ENCODE measurements at regions not wholly inside any gene's neighbourhood (a gene's known extent, or its start where the extent isn't known, plus 50 kb on each side); places are given as distances from the start of the nearest gene placed in this dataset.

DNA sequence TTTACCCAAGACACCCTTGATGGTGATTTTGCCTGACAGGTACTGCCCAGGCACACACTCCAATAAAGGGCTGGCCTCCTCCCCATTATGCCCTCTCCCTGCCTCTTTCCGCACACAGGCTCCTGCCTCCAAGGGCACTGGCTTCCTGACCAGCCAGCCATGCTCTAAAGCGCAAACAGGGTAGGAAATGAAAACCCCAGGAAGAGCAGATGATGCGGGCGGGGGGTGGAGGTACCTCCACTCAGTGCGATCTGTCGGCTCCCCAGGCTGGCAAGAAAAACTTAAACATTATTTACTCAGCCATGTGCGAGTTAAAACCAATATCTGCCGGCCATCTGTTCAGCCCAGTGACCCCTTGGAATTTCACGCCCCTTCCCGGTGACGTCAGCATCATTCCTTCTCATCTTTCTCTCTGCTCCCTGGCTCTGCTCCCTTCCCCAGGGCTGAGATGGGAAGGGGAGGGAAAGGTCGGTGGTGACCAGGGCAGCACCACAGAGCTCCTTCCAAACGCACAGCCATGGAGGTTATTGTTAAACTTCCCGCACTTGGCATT, 262.5 kb downstream of the CBLN1 start:
- no peak for ATAC-seq (ENCODE audit: low read depth)
- intact Hi-C loops (cut with micrococcal nuclease): no loop called here
- POLR2A ChIA-PET: no interaction called here

GRCh38 chr16:49018259-49018931, 263.2 kb downstream of the CBLN1 start:
- CTCF ChIA-PET: no interaction called here
- 94% methylated on average over 2 of the region's 3 CpGs for WGBS (ENCODE audit: insufficient coverage)

More for the DNA sequence above, 262.5 kb downstream of the CBLN1 start:
- no peak overlapping the region for H3K4me3 ChIP-seq (ENCODE audit: control extremely low read depth in 1 of 5, extremely low read depth in 1 of 5, insufficient read depth in 1 of 5, low read depth in 2 of 5, low read length in 4 of 5)
- no peak overlapping the region for H3K27ac Mint-ChIP-seq
- no peak overlapping the region for H3K4me3 Mint-ChIP-seq
- peaks cover 26% of the 10 kb centered on the region for H3K27me3 Mint-ChIP-seq
- H3K79me2 ChIP-seq (ENCODE audit: control insufficient read depth, insufficient read depth, low read length): no peaks in the 10 kb centered on the region
- no peaks in the 10 kb centered on the region for H4K20me1 ChIP-seq (ENCODE audit: control insufficient read depth, insufficient read depth, low read length, poor library complexity, severe bottlenecking)
- H3K9me3 ChIP-seq (ENCODE audit: control extremely low read depth in 1 of 3, control insufficient read depth in 2 of 3, insufficient read depth in 1 of 3, low read length in 2 of 3): peaks cover 0 to 27% (median 0%) of the 10 kb centered on the region in 3 donors
- H3K4me2 ChIP-seq (replicated peaks; ENCODE audit: low read depth, low read length, poor library complexity, severe bottlenecking): no peak overlapping the region
- no peaks in the 10 kb centered on the region for H3K4me1 Mint-ChIP-seq
- H3K9me3 Mint-ChIP-seq (ENCODE audit: insufficient read depth): no peaks in the 10 kb centered on the region
- H3K4me1 ChIP-seq (ENCODE audit: control insufficient read depth in 2 of 2, insufficient read depth in 2 of 2, low read length in 2 of 2): no peaks in the 10 kb centered on the region
- CTCF ChIA-PET: no interaction called here
- H3K27ac ChIP-seq (ENCODE audit: low read length in 2 of 2): no peak overlapping the region
- H3K36me3 ChIP-seq (replicated peaks in 1 of 2; ENCODE audit: control extremely low read depth in 1 of 2, control insufficient read depth in 1 of 2, extremely low read depth in 1 of 2, insufficient read depth in 2 of 2, low read length in 1 of 2): no peaks in the 10 kb centered on the region
- H3K9ac ChIP-seq (ENCODE audit: low read length): no peak overlapping the region
- H2AFZ ChIP-seq (ENCODE audit: insufficient read depth, low read depth, low read length, poor library complexity, severe bottlenecking): no peak overlapping the region
- H3K27me3 ChIP-seq (replicated peaks in 1 of 4; ENCODE audit: control extremely low read depth in 1 of 4, control insufficient read depth in 3 of 4, insufficient read depth in 4 of 4, low read length in 3 of 4): peaks cover 0 to 3% (median 0%) of the 10 kb centered on the region in 4 experiments
- TF ChIP-seq, protein P1, sequence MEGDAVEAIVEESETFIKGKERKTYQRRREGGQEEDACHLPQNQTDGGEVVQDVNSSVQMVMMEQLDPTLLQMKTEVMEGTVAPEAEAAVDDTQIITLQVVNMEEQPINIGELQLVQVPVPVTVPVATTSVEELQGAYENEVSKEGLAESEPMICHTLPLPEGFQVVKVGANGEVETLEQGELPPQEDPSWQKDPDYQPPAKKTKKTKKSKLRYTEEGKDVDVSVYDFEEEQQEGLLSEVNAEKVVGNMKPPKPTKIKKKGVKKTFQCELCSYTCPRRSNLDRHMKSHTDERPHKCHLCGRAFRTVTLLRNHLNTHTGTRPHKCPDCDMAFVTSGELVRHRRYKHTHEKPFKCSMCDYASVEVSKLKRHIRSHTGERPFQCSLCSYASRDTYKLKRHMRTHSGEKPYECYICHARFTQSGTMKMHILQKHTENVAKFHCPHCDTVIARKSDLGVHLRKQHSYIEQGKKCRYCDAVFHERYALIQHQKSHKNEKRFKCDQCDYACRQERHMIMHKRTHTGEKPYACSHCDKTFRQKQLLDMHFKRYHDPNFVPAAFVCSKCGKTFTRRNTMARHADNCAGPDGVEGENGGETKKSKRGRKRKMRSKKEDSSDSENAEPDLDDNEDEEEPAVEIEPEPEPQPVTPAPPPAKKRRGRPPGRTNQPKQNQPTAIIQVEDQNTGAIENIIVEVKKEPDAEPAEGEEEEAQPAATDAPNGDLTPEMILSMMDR (IDR thresholded peaks at IDR 0.05): no peak
- no peak for TF ChIP-seq EZH2 (IDR thresholded peaks at IDR 0.05; ENCODE audit: borderline replicate concordance, insufficient read depth, low read depth, low read length, poor library complexity, severe bottlenecking)
- 33% methylated on average over 10 of the region's 14 CpGs for WGBS (ENCODE audit: insufficient coverage)
- no peak for DNase-seq

More at GRCh38 chr16:49018259-49018931, 263.2 kb downstream of the CBLN1 start:
- H3K9ac ChIP-seq (ENCODE audit: low read length): no peak overlapping the region
- H3K9me3 ChIP-seq (ENCODE audit: control extremely low read depth in 1 of 3, control insufficient read depth in 2 of 3, insufficient read depth in 1 of 3, low read length in 2 of 3): peaks cover 0 to 22% (median 0%) of the 10 kb centered on the region in 3 donors
- peaks cover 0 to 3% (median 0%) of the 10 kb centered on the region in 4 experiments for H3K27me3 ChIP-seq (replicated peaks in 1 of 4; ENCODE audit: control extremely low read depth in 1 of 4, control insufficient read depth in 3 of 4, insufficient read depth in 4 of 4, low read length in 3 of 4)
- no peaks in the 10 kb centered on the region for H3K79me2 ChIP-seq (ENCODE audit: control insufficient read depth, insufficient read depth, low read length)
- no peak overlapping the region for H3K27ac Mint-ChIP-seq
- no peak overlapping the region for H3K4me2 ChIP-seq (replicated peaks; ENCODE audit: low read depth, low read length, poor library complexity, severe bottlenecking)
- no peaks in the 10 kb centered on the region for H3K4me1 ChIP-seq (ENCODE audit: control insufficient read depth in 2 of 2, insufficient read depth in 2 of 2, low read length in 2 of 2)
- DNase-seq: no peak
- H3K9me3 Mint-ChIP-seq (ENCODE audit: insufficient read depth): no peaks in the 10 kb centered on the region
- peaks cover 24% of the 10 kb centered on the region for H3K27me3 Mint-ChIP-seq
- ATAC-seq (ENCODE audit: low read depth): no peak
- H3K4me3 ChIP-seq (ENCODE audit: control extremely low read depth in 1 of 5, extremely low read depth in 1 of 5, insufficient read depth in 1 of 5, low read depth in 2 of 5, low read length in 4 of 5): no peak overlapping the region
- no peaks in the 10 kb centered on the region for H3K4me1 Mint-ChIP-seq
- no peak overlapping the region for H3K4me3 Mint-ChIP-seq
- H3K36me3 ChIP-seq (replicated peaks in 1 of 2; ENCODE audit: control extremely low read depth in 1 of 2, control insufficient read depth in 1 of 2, extremely low read depth in 1 of 2, insufficient read depth in 2 of 2, low read length in 1 of 2): no peaks in the 10 kb centered on the region
- no peaks in the 10 kb centered on the region for H4K20me1 ChIP-seq (ENCODE audit: control insufficient read depth, insufficient read depth, low read length, poor library complexity, severe bottlenecking)
- intact Hi-C loops (cut with micrococcal nuclease): no loop called here
- POLR2A ChIA-PET: no interaction called here
- H3K27ac ChIP-seq (ENCODE audit: low read length in 2 of 2): no peak overlapping the region
- no peak overlapping the region for H2AFZ ChIP-seq (ENCODE audit: insufficient read depth, low read depth, low read length, poor library complexity, severe bottlenecking)
- TF ChIP-seq, protein P1 (IDR thresholded peaks at IDR 0.05): no peak
- no peak for TF ChIP-seq EZH2 (IDR thresholded peaks at IDR 0.05; ENCODE audit: borderline replicate concordance, insufficient read depth, low read depth, low read length, poor library complexity, severe bottlenecking)

Measured in B cell (primary cell).